ENCODE measurements at regions not wholly inside any gene's neighbourhood (a gene's known extent, or its start where the extent isn't known, plus 50 kb on each side); places are given as distances from the start of the nearest gene placed in this dataset.

DNA sequence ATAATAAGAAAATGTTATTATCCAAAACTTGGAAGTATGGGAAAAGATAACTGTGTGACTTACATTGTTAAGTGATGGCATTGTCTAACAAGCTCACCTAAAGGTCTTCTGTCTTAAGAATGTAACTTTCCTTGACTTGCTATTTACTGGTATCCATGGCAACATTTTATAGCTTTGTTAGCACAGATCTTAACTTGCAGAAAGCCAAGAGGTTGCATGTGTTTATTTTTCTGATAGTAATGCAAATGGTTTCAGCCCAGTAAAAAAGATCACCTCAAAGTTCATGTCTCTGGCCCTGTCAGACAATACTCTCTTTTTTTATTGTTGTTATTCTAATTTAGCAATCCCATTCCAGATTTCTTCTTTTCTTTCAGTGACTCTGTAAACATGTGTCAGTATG, 425.3 kb downstream of the SPRY1 start:
- Histone ChIP-seq H3K4me3 (ENCODE audit: low read depth in 1 of 2, low read length in 2 of 2) (no peak overlapping the region), H3K36me3 (ENCODE audit: control insufficient read depth in 1 of 2, insufficient read depth in 2 of 2, low read length in 2 of 2) (no peaks in the 10 kb centered on the region), H3K4me1 (ENCODE audit: control insufficient read depth in 1 of 2, insufficient read depth in 2 of 2, low read length in 2 of 2) (peaks cover 0 to 2% of the 10 kb centered on the region in 2 donors), H3K9me3 (ENCODE audit: control insufficient read depth in 1 of 2, low read length in 2 of 2) (no peaks in the 10 kb centered on the region), H3K27ac (ENCODE audit: low read length) (no peak overlapping the region), H3K27me3 (ENCODE audit: low read depth, low read length) (no peaks in the 10 kb centered on the region)

DNA sequence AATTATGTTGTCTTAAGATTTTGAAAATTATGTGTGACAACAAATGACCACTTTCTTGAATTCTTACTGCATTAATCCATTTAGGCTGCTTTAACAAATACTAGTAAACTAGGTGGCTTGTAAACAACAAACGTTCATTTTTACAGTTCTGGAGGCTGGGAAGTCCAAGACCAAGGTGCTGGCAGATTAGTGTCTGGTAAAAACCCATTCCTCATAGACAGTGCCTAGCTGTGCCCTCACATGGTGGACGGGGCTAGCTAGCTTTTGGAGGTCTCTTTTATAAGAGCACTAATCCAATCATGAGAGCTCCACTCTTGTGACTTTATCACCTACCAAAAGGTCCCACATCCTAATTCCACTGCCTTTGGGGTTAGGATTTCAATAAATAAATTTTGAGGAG, 425.8 kb downstream of the SPRY1 start:
- Histone ChIP-seq H3K27ac (ENCODE audit: low read length) (no peak overlapping the region), H3K36me3 (ENCODE audit: control insufficient read depth in 1 of 2, insufficient read depth in 2 of 2, low read length in 2 of 2) (no peaks in the 10 kb centered on the region), H3K4me1 (ENCODE audit: control insufficient read depth in 1 of 2, insufficient read depth in 2 of 2, low read length in 2 of 2) (peaks cover 0 to 5% of the 10 kb centered on the region in 2 donors), H3K9me3 (ENCODE audit: control insufficient read depth in 1 of 2, low read length in 2 of 2) (no peaks in the 10 kb centered on the region), H3K4me3 (ENCODE audit: low read depth in 1 of 2, low read length in 2 of 2) (no peak overlapping the region), H3K27me3 (ENCODE audit: low read depth, low read length) (no peaks in the 10 kb centered on the region)

DNA sequence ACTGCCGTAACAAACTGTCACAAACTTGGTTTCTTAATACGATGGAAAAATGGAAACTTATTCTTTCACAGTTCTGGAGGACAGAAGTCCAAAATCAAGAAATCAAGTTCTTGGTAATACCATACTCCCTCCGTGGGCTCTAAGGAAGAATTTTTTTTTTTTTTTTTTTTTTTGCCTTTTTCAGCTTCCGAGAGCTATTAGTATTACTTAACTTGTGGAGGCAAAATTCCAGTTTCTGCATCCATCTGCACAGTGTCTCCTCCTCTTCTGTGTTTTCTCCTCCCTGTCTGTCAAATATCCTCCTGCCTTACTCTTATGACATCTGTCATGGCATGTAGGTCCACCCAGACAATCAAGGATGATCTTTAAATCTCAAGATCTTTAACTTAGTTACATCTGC, 426.6 kb downstream of the SPRY1 start:
- no peaks in the 10 kb centered on the region for H3K27me3 ChIP-seq (ENCODE audit: low read depth, low read length)
- H3K27ac ChIP-seq (ENCODE audit: low read length): no peak overlapping the region
- H3K4me1 ChIP-seq (ENCODE audit: control insufficient read depth in 1 of 2, insufficient read depth in 2 of 2, low read length in 2 of 2): peaks cover 0 to 5% of the 10 kb centered on the region in 2 donors
- H3K4me3 ChIP-seq (ENCODE audit: low read depth in 1 of 2, low read length in 2 of 2): no peak overlapping the region
- H3K9me3 ChIP-seq (ENCODE audit: control insufficient read depth in 1 of 2, low read length in 2 of 2): no peaks in the 10 kb centered on the region
- no peaks in the 10 kb centered on the region for H3K36me3 ChIP-seq (ENCODE audit: control insufficient read depth in 1 of 2, insufficient read depth in 2 of 2, low read length in 2 of 2)

DNA sequence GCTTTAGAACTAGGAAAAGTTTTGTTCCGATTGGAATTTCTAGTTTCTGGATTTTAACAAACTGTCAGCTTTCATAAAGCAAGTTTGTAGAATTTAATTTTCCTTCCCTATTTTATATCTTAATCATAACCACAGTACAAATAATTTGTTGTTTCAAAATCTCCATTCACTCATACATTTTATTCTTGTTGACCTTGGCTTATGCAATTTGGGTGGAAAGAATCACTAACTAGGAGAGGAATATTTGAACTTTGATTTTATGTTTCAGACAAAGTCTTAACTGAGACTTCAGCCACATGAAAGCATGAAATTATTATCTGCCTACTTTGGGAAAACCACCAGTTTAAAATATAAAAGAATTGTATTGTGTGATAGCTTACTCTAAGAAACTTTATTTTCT, 427.9 kb downstream of the SPRY1 start:
- H3K27me3 ChIP-seq (ENCODE audit: low read depth, low read length): no peaks in the 10 kb centered on the region
- peaks cover 0 to 5% of the 10 kb centered on the region in 2 donors for H3K4me1 ChIP-seq (ENCODE audit: control insufficient read depth in 1 of 2, insufficient read depth in 2 of 2, low read length in 2 of 2)
- no peak overlapping the region for H3K27ac ChIP-seq (ENCODE audit: low read length)
- no peaks in the 10 kb centered on the region for H3K9me3 ChIP-seq (ENCODE audit: control insufficient read depth in 1 of 2, low read length in 2 of 2)
- H3K4me3 ChIP-seq (ENCODE audit: low read depth in 1 of 2, low read length in 2 of 2): no peak overlapping the region
- no peaks in the 10 kb centered on the region for H3K36me3 ChIP-seq (ENCODE audit: control insufficient read depth in 1 of 2, insufficient read depth in 2 of 2, low read length in 2 of 2)

DNA sequence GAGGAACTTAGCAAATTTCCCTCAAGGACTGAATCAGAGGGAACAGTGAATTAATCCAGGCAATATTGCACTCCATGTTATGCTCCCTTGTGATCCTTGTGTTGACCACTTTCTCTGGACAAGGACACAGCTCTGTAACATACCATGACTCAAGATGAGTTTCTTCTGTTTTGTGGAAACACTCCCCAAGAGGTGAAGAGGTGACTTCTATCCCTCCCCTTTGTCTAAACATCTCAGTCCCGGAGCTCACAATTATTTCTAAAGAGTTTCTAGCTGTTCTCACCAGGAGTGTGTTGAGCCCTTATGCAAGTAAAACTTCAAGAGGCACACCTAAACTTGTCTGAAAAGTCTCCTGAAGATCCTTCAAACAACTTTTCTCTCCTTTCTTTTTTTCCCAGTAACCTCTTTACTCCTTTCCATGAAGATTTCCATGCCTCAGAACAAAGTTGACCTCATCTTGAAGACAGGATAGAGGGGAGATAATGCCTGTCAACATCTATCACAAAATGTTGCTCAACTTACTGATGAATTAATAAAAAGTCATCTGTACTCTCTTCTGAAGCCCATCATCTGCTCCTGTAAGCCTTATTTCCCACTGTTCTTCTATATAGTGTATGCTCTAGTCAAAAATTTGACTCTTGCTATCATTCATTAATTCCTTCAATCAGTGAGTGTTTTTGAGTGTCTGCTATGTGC, 429.1 kb downstream of the SPRY1 start:
- Histone ChIP-seq H3K36me3 (ENCODE audit: control insufficient read depth in 1 of 2, insufficient read depth in 2 of 2, low read length in 2 of 2) (no peaks in the 10 kb centered on the region), H3K9me3 (ENCODE audit: control insufficient read depth in 1 of 2, low read length in 2 of 2) (no peaks in the 10 kb centered on the region), H3K27me3 (ENCODE audit: low read depth, low read length) (no peaks in the 10 kb centered on the region), H3K27ac (ENCODE audit: low read length) (no peak overlapping the region), H3K4me3 (ENCODE audit: low read depth in 1 of 2, low read length in 2 of 2) (no peak overlapping the region), H3K4me1 (ENCODE audit: control insufficient read depth in 1 of 2, insufficient read depth in 2 of 2, low read length in 2 of 2) (peaks cover 0 to 5% of the 10 kb centered on the region in 2 donors)

DNA sequence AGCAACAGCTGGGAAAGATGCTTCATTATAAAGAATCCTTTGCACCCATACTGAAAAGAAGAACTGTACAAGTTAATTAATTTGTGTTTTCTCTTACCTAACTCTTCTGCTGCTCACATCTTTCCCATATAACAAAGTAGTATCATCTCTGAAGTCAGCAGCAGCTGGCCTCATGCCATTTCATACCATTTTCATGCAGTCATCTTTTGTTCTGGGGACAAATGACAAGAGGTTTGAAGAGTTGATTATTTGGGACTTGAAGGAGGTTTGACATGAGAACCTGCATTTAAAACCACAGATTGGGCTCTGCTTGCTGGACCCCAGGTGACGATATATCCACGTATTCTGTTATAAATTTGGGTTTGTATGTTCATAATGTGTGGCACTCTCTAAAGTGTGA, 430.3 kb downstream of the SPRY1 start:
- Histone ChIP-seq H3K4me3 (ENCODE audit: low read depth in 1 of 2, low read length in 2 of 2) (no peak overlapping the region), H3K27ac (ENCODE audit: low read length) (no peak overlapping the region), H3K9me3 (ENCODE audit: control insufficient read depth in 1 of 2, low read length in 2 of 2) (no peaks in the 10 kb centered on the region), H3K4me1 (ENCODE audit: control insufficient read depth in 1 of 2, insufficient read depth in 2 of 2, low read length in 2 of 2) (peaks cover 0 to 5% of the 10 kb centered on the region in 2 donors), H3K27me3 (ENCODE audit: low read depth, low read length) (no peaks in the 10 kb centered on the region), H3K36me3 (ENCODE audit: control insufficient read depth in 1 of 2, insufficient read depth in 2 of 2, low read length in 2 of 2) (no peaks in the 10 kb centered on the region)

DNA sequence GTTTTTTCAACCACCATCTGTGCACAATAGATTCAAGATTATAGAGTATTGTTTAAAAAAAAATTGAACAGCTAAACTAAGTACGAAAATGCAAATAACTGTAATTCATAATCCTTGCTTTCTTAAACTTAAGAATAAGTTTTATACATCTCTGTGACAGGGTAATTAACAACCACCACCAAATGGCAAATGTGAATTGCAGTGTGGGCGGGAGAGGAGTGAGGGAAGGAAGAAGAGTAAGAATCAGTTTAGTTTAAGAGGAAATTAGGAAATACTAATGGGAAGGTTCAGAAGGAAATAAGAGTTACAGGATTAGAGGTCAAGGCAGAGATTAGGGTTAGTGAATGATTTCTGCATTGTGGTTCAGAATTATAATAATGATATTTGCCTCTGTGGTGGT, 430.9 kb downstream of the SPRY1 start:
- H3K9me3 ChIP-seq (ENCODE audit: control insufficient read depth in 1 of 2, low read length in 2 of 2): no peaks in the 10 kb centered on the region
- H3K4me3 ChIP-seq (ENCODE audit: low read depth in 1 of 2, low read length in 2 of 2): no peak overlapping the region
- peaks cover 0 to 9% of the 10 kb centered on the region in 2 donors for H3K4me1 ChIP-seq (ENCODE audit: control insufficient read depth in 1 of 2, insufficient read depth in 2 of 2, low read length in 2 of 2)
- H3K27me3 ChIP-seq (ENCODE audit: low read depth, low read length): no peaks in the 10 kb centered on the region
- no peaks in the 10 kb centered on the region for H3K36me3 ChIP-seq (ENCODE audit: control insufficient read depth in 1 of 2, insufficient read depth in 2 of 2, low read length in 2 of 2)
- no peak overlapping the region for H3K27ac ChIP-seq (ENCODE audit: low read length)

DNA sequence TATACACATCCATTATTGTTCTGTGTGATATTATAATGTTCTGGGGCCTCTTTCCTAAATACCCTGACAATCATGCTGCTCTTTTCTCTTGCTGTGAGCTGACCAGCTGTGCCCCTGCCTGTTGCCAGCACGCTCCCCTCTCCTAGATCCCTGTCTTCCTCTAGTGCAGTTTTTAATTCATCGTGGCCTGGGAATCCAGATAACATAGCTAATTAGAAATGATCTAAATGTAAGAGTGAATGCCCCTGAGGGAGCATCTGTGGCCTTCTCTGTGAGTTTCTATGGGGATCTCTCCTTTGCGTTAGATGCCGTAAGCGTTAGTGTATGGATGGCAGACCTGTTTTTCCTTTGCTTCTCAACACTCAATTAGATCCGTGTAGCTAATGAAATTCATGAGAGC, 434.3 kb downstream of the SPRY1 start:
- Histone ChIP-seq H3K4me1 (ENCODE audit: control insufficient read depth in 1 of 2, insufficient read depth in 2 of 2, low read length in 2 of 2) (peaks cover 0 to 11% of the 10 kb centered on the region in 2 donors), H3K9me3 (ENCODE audit: control insufficient read depth in 1 of 2, low read length in 2 of 2) (no peaks in the 10 kb centered on the region), H3K27me3 (ENCODE audit: low read depth, low read length) (no peaks in the 10 kb centered on the region), H3K27ac (ENCODE audit: low read length) (peak overlapping the region; percentile 76), H3K4me3 (ENCODE audit: low read depth in 1 of 2, low read length in 2 of 2) (no peak overlapping the region), H3K36me3 (ENCODE audit: control insufficient read depth in 1 of 2, insufficient read depth in 2 of 2, low read length in 2 of 2) (no peaks in the 10 kb centered on the region)

DNA sequence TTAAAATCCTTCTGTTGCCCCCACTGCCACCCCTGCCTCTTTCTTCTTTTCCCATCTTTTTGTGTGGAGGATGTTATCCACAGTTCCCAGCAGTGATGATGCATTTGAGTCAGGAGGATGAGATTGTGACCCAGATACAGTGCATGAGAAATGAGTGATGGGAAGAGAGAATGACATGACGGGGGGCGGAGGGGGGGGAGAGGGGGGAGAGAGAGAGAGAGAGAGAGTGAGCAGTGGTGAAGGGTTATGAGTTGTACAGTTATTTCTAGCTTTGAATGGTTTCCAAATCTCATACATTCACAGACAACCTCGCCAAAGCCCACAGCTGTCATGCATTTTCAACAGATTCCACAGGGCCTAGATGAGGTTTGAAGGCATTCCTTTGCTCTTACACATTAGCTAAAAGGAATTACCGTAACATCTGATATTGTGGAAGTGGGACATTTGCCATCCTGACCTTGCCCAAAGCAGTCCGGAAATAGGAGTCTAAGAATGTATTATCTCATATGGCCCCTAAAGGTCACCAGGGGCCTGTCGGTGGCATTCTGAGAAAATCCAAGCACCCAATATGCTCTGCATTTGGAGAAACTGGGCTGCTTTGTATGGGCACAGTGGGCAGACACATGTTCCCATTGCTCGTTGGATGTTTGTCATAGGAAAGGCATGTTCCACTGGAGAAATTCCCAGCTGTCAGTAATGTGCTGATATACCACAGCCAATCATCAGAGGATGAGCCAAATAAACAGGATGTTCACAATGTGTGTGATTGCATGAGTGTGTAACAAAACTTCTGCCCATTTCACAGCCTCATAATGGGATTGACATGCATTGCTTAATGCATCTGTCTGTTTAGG, 435.8 kb downstream of the SPRY1 start:
- no peak overlapping the region for H3K4me3 ChIP-seq (ENCODE audit: low read depth in 1 of 2, low read length in 2 of 2)
- H3K9me3 ChIP-seq (ENCODE audit: control insufficient read depth in 1 of 2, low read length in 2 of 2): no peaks in the 10 kb centered on the region
- no peaks in the 10 kb centered on the region for H3K36me3 ChIP-seq (ENCODE audit: control insufficient read depth in 1 of 2, insufficient read depth in 2 of 2, low read length in 2 of 2)
- H3K4me1 ChIP-seq (ENCODE audit: control insufficient read depth in 1 of 2, insufficient read depth in 2 of 2, low read length in 2 of 2): peaks cover 0 to 6% of the 10 kb centered on the region in 2 donors
- peak overlapping the region; percentile 76 for H3K27ac ChIP-seq (ENCODE audit: low read length)
- H3K27me3 ChIP-seq (ENCODE audit: low read depth, low read length): no peaks in the 10 kb centered on the region

DNA sequence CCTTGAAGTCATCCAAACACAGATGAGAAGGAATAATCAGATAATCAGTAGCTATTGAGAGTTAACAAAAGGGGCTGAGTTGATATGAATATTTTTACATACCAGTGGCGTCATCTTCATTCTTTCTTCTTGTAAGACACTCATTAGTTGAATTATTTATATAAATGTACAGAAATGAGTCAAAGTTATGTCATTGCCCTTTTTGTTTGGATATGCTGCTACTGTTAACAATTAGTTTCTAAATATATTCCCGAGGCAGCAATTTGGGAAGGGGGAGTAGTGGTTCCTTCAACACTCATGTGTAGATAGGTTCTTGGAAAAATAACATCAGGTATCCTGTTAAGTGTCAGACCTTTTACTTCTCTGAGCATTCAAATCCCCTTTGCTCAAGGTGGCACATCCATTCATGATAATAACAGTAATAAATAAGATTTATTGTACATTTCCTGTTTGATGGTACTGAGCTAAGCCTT, 436.6 kb downstream of the SPRY1 start:
- Histone ChIP-seq H3K36me3 (ENCODE audit: control insufficient read depth in 1 of 2, insufficient read depth in 2 of 2, low read length in 2 of 2) (no peaks in the 10 kb centered on the region), H3K27me3 (ENCODE audit: low read depth, low read length) (no peaks in the 10 kb centered on the region), H3K4me3 (ENCODE audit: low read depth in 1 of 2, low read length in 2 of 2) (no peak overlapping the region), H3K27ac (ENCODE audit: low read length) (peak overlapping the region; percentile 24), H3K4me1 (ENCODE audit: control insufficient read depth in 1 of 2, insufficient read depth in 2 of 2, low read length in 2 of 2) (peaks cover 0 to 6% of the 10 kb centered on the region in 2 donors), H3K9me3 (ENCODE audit: control insufficient read depth in 1 of 2, low read length in 2 of 2) (no peaks in the 10 kb centered on the region)

DNA sequence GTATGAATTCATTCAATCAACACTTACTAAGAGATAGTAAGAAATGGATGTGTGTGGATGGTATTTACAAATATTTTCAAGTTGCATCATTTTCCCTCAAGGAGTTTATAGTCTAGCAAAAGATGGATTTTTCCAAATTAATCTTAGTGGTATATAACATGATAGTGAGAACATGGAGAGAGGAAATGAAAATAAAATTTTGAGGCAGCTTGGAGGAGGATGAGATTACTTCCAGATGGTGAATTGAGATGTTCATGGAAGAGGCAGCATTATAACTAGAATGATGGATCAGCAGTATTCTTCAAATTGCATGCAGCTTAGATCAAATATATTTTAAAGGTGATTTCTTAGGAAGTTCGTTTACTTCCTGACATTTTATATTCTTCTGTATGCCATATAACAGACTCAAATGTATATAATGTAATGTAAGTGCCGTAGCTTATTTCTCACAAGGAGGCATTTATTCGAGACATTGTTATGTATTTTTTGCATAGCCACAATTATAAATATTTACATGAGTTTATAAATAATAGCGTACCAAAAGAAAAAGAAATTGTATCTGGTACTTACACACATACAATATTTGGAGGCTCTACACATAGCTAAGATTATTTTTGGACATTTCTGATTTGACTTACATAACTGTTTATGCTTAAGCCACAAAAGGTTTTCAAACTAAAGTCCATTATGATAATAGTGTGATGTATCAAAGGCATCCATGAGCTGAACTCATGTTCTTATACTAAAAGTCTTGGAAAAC, 439.4 kb downstream of the SPRY1 start:
- Histone ChIP-seq H3K9me3 (ENCODE audit: control insufficient read depth in 1 of 2, low read length in 2 of 2) (no peaks in the 10 kb centered on the region), H3K27me3 (ENCODE audit: low read depth, low read length) (no peaks in the 10 kb centered on the region), H3K4me1 (ENCODE audit: control insufficient read depth in 1 of 2, insufficient read depth in 2 of 2, low read length in 2 of 2) (peaks cover 0 to 9% of the 10 kb centered on the region in 2 donors), H3K4me3 (ENCODE audit: low read depth in 1 of 2, low read length in 2 of 2) (no peak overlapping the region), H3K36me3 (ENCODE audit: control insufficient read depth in 1 of 2, insufficient read depth in 2 of 2, low read length in 2 of 2) (no peaks in the 10 kb centered on the region), H3K27ac (ENCODE audit: low read length) (no peak overlapping the region)
